ENCODE measurements at regions not wholly inside any gene's neighbourhood (a gene's known extent, or its start where the extent isn't known, plus 50 kb on each side); places are given as distances from the start of the nearest gene placed in this dataset.

GRCh38 chr7:119988401-119988800 is 284.6 kb upstream of the KCND2 start:
- Histone ChIP-seq H2AFZ (ENCODE audit: control insufficient read depth, low read depth, low read length) (no peak overlapping the region), H3K9me3 (replicated peaks; ENCODE audit: control insufficient read depth, insufficient read depth, low read length) (no peaks in the 10 kb centered on the region), H3K4me2 (ENCODE audit: control insufficient read depth, insufficient read depth) (no peak overlapping the region), H3K9ac (ENCODE audit: control insufficient read depth, insufficient read depth, low read length) (no peak overlapping the region), H3K4me3 (no peak overlapping the region), H3K27ac (ENCODE audit: control insufficient read depth, insufficient read depth) (no peak overlapping the region), H3K27me3 (replicated peaks in 1 of 2; ENCODE audit: control insufficient read depth in 2 of 2, insufficient read depth in 2 of 2, low read length in 1 of 2) (no peaks in the 10 kb centered on the region), H3K79me2 (ENCODE audit: control insufficient read depth, insufficient read depth, low read length) (no peaks in the 10 kb centered on the region), H4K20me1 (ENCODE audit: control insufficient read depth, insufficient read depth) (no peaks in the 10 kb centered on the region), H3K36me3 (ENCODE audit: control insufficient read depth in 2 of 2, insufficient read depth in 2 of 2, low read length in 1 of 2) (no peaks in the 10 kb centered on the region), H3K4me1 (ENCODE audit: control insufficient read depth, insufficient read depth, low read length) (no peaks in the 10 kb centered on the region)
- in situ Hi-C loops (cut with MboI): no loop called here
- no peak for TF ChIP-seq BRCA1 (IDR thresholded peaks at IDR 0.05; ENCODE audit: low read depth, low read length)
- no peak for TF ChIP-seq PAX5 (IDR thresholded peaks at IDR 0.05; ENCODE audit: borderline replicate concordance, low read depth, low read length)
- no peak for TF ChIP-seq BMI1 (IDR thresholded peaks at IDR 0.05; ENCODE audit: borderline replicate concordance)
- no peak for TF ChIP-seq ATF7 (IDR thresholded peaks at IDR 0.05; ENCODE audit: low read depth)
- no peak for TF ChIP-seq HCFC1 (IDR thresholded peaks at IDR 0.05; ENCODE audit: low read length)
- POLR2A ChIA-PET: no interaction called here
- SMC1A ChIA-PET (ENCODE audit: uncharacterized antibody, unreplicated experiment): interaction anchor here (0.6 kb wide), 1 partner anchor 27 kb away, joined by 3 read pairs; no protein-coding TSS in a partner anchor
- no TSS peak for BruUV-seq (replicated peaks)
- RAD21 ChIA-PET (ENCODE audit: unreplicated experiment): no interaction called here
- DNase-seq (ENCODE audit: low read depth, low spot score) (no peak), FAIRE-seq (no peak), ATAC-seq (no peak)
- CTCF ChIA-PET: no interaction called here
- WGBS (ENCODE audit: insufficient coverage, insufficient replicate concordance, low lambda C conversion rate, missing lambda C conversion rate): 35% methylated on average over 1 of the region's 1 CpG
- intact Hi-C loops (cut with micrococcal nuclease; ENCODE audit: unreplicated experiment): no loop called here

GRCh38 chr7:119994928-119995327 is 278.0 kb upstream of the KCND2 start:
- Histone ChIP-seq H3K36me3 (ENCODE audit: control insufficient read depth in 2 of 2, insufficient read depth in 2 of 2, low read length in 1 of 2) (no peaks in the 10 kb centered on the region), H3K9ac (ENCODE audit: control insufficient read depth, insufficient read depth, low read length) (no peak overlapping the region), H3K9me3 (replicated peaks; ENCODE audit: control insufficient read depth, insufficient read depth, low read length) (no peaks in the 10 kb centered on the region), H2AFZ (ENCODE audit: control insufficient read depth, low read depth, low read length) (no peak overlapping the region), H3K4me2 (ENCODE audit: control insufficient read depth, insufficient read depth) (no peak overlapping the region), H3K27me3 (replicated peaks in 1 of 2; ENCODE audit: control insufficient read depth in 2 of 2, insufficient read depth in 2 of 2, low read length in 1 of 2) (no peaks in the 10 kb centered on the region), H3K4me3 (no peak overlapping the region), H4K20me1 (ENCODE audit: control insufficient read depth, insufficient read depth) (no peaks in the 10 kb centered on the region), H3K4me1 (ENCODE audit: control insufficient read depth, insufficient read depth, low read length) (no peaks in the 10 kb centered on the region), H3K27ac (ENCODE audit: control insufficient read depth, insufficient read depth) (no peak overlapping the region), H3K79me2 (ENCODE audit: control insufficient read depth, insufficient read depth, low read length) (no peaks in the 10 kb centered on the region)
- 32% methylated on average over 3 of the region's 3 CpGs for WGBS (ENCODE audit: insufficient coverage, insufficient replicate concordance, low lambda C conversion rate, missing lambda C conversion rate)
- ChIA-PET SMC1A (ENCODE audit: uncharacterized antibody, unreplicated experiment) (interaction anchor here (0.9 to 1.0 kb wide), 3 partner anchors 9 to 19 kb away, joined by 3 read pairs; no protein-coding TSS in a partner anchor), RAD21 (ENCODE audit: unreplicated experiment) (no interaction called here), POLR2A (no interaction called here), CTCF (no interaction called here)
- no TSS peak for BruUV-seq (replicated peaks)
- intact Hi-C loops (cut with micrococcal nuclease; ENCODE audit: unreplicated experiment) (loop anchor here (5.0 kb wide), 2 partner anchors 52 to 77 kb away; no protein-coding TSS in a partner anchor), in situ Hi-C loops (cut with MboI) (no loop called here)
- ATAC-seq (no peak), DNase-seq (ENCODE audit: low read depth, low spot score) (no peak), FAIRE-seq (no peak)
- TF ChIP-seq CBX5 (IDR thresholded peaks at IDR 0.05; ENCODE audit: low read depth) (no peak), ZNF592 (IDR thresholded peaks at IDR 0.05) (no peak), SUZ12 (IDR thresholded peaks at IDR 0.05; ENCODE audit: unreplicated experiment) (no peak), MTA2 (IDR thresholded peaks at IDR 0.05; ENCODE audit: low read depth) (no peak), RUNX3 (IDR thresholded peaks at IDR 0.05; ENCODE audit: low read length) (no peak), REST (IDR thresholded peaks at IDR 0.05; ENCODE audit: low read depth, low read length) (no peak), TCF3 (IDR thresholded peaks at IDR 0.05; ENCODE audit: borderline replicate concordance, insufficient read depth, low read depth, low read length) (no peak)
